ENCODE measurements at regions not wholly inside any gene's neighbourhood (a gene's known extent, or its start where the extent isn't known, plus 50 kb on each side); places are given as distances from the start of the nearest gene placed in this dataset.

DNA sequence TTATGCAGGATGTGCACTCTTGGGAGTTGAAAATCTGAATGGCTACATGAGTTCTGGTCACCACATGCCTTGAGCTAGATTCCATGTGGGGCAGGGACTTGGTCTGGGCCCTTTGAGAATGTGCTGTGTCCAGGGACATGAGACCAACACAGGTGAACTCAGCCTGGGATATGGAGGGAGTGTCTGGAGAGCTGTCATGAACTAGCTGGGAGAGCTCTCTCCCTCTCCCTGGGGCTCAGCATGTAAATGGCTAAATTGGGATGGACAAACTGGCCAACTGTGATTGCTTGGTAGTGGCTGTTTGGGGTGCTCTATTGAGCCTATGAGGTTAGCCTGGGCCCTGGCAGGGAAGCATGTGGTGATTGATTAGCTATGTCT, 105.1 kb upstream of the HS6ST1 start:
- H3K27ac ChIP-seq = no peak overlapping the region
- peaks cover 0 to 28% (median 0%) of the 10 kb centered on the region in 4 donors for H3K9me3 ChIP-seq
- no peaks in the 10 kb centered on the region for H3K4me1 ChIP-seq
- no peaks in the 10 kb centered on the region for H3K27me3 ChIP-seq
- H3K4me3 ChIP-seq = no peak overlapping the region
- no peak for DNase-seq (ENCODE audit: low spot score in 2 of 2)
- no peaks in the 10 kb centered on the region for H3K36me3 ChIP-seq
- TF ChIP-seq POLR2A (IDR thresholded peaks at IDR 0.05) (no peak), EP300 (IDR thresholded peaks at IDR 0.05) (no peak)
- TF ChIP-seq, protein P1, sequence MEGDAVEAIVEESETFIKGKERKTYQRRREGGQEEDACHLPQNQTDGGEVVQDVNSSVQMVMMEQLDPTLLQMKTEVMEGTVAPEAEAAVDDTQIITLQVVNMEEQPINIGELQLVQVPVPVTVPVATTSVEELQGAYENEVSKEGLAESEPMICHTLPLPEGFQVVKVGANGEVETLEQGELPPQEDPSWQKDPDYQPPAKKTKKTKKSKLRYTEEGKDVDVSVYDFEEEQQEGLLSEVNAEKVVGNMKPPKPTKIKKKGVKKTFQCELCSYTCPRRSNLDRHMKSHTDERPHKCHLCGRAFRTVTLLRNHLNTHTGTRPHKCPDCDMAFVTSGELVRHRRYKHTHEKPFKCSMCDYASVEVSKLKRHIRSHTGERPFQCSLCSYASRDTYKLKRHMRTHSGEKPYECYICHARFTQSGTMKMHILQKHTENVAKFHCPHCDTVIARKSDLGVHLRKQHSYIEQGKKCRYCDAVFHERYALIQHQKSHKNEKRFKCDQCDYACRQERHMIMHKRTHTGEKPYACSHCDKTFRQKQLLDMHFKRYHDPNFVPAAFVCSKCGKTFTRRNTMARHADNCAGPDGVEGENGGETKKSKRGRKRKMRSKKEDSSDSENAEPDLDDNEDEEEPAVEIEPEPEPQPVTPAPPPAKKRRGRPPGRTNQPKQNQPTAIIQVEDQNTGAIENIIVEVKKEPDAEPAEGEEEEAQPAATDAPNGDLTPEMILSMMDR (IDR thresholded peaks at IDR 0.05) = no peak

DNA sequence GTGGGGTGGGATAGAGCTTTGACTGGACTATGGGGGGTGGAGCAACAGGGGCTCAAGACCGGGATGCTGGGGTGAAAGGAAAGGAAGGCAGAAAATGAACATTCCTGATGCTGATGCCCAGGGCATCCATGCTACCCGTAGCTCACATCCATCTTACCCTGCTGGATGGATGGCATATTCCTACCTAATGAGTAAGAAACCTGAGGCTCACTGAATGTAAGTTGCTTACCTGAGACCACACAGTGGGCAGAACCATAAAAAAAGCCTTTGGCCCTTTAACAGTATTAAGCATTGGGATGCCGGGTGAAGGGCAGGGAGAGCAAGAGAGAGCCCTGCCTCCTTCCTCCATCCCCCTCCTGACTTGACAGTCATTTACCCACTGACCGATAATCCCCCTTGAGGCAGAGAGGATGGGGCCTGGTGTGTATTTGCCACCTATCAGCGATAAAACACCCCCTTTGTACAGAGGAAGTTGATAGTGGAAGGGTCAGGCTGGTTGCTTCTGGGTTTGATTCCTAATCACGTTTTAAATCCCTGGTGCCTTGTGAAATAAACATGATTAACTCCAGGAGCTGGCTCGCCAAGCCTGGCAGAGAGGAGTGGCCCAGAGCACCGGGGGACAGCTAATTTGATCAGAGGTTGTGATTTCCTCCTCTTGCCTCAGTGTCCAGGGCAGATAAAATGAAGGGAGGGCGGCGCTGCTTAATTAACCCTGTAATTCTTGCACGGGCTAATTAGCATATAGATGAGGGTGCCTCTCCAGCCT, 105.9 kb upstream of the HS6ST1 start:
- no peak for TF ChIP-seq EP300 (IDR thresholded peaks at IDR 0.05)
- TF ChIP-seq POLR2A (IDR thresholded peaks at IDR 0.05) = no peak
- TF ChIP-seq, protein P1 (IDR thresholded peaks at IDR 0.05) = no peak
- Histone ChIP-seq H3K27me3 (no peaks in the 10 kb centered on the region), H3K36me3 (no peaks in the 10 kb centered on the region), H3K9me3 (peaks cover 0 to 31% (median 2%) of the 10 kb centered on the region in 4 donors), H3K27ac (peak overlapping the region in 1 of 4 donors; percentile 54), H3K4me3 (no peak overlapping the region), H3K4me1 (no peaks in the 10 kb centered on the region)
- WGBS, 2 donors = 48 to 49% methylated on average over 11 of the region's 11 CpGs
- no peak for DNase-seq (ENCODE audit: low spot score in 2 of 2)

DNA sequence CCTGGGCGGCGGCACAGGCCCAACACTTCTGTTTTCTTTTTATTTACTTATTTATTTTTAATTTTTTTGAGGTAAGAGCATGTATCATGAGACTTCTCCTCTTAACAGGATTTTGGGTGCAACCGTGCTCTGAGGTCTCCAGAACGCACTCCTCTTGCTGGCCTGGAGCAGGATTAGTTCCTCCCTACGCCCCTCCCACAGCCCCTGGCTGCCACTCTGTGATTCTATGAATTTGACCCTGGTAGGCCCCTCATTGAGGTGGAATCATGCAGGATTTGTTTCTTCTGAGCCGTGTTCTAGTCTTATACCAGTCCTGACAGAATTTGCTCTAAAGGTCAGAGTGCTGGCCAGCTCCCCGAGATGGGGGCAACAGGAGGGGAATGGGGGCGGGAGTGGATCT, 106.5 kb upstream of the HS6ST1 start:
- Histone ChIP-seq H3K4me1 (no peaks in the 10 kb centered on the region), H3K27ac (peak overlapping the region in 1 of 4 donors; percentile 54), H3K27me3 (no peaks in the 10 kb centered on the region), H3K9me3 (peaks cover 0 to 31% (median 3%) of the 10 kb centered on the region in 4 donors), H3K36me3 (no peaks in the 10 kb centered on the region), H3K4me3 (no peak overlapping the region)
- 69 to 72% methylated on average over 8 of the region's 8 CpGs for WGBS, 2 donors
- TF ChIP-seq POLR2A (IDR thresholded peaks at IDR 0.05) (no peak), EP300 (IDR thresholded peaks at IDR 0.05) (no peak)
- TF ChIP-seq, protein P1 (IDR thresholded peaks at IDR 0.05) = no peak
- no peak for DNase-seq (ENCODE audit: low spot score in 2 of 2)

DNA sequence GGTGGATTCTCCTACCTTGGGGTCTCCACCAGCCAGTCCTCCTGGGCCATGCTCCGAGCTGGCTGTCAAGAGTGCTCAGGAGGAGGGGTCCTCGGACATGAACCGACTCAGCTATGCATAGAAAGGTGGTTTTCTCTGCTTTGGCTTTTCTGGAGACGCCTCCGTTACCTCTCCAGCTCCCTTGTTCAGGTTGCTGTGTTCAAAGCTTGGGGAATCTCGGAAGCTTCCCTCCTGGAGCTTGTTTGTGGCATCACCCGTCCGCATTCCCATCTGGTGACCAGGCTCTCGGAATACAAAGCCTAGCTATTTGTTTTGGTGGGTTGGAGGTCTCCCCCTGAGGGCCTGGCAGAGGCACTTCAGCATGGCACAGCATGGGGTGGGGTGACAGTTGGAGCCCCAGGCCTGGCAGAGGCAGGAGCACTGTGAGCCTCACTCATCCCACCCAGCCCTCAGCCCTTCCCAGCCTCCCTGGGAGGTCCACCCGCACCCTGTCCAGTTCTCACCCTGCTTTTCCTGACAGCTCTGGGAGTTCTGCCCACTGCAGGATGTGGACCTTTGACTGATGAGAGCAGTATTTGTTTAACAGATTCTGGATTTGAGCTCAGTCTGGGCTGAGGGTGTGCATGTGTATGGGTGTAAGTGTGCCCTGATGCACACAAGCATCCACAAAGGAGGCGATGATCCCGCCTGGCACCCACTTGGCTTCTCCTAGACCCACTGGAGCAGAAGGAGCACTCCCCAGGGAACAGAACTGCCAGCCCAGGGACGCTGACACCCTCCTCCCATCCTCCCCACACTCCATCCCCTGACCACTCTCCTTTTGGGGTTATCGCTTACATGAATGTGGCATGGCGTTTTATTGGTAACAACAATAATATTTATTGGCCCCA, 107.3 kb upstream of the HS6ST1 start:
- DNase-seq (ENCODE audit: low spot score in 2 of 2) = no peak
- Histone ChIP-seq H3K36me3 (no peaks in the 10 kb centered on the region), H3K4me3 (no peak overlapping the region), H3K27ac (peak overlapping the region in 2 of 4 donors; percentile 36 to 54), H3K4me1 (no peaks in the 10 kb centered on the region), H3K27me3 (no peaks in the 10 kb centered on the region), H3K9me3 (peaks cover 0 to 28% (median 3%) of the 10 kb centered on the region in 4 donors)
- WGBS, 2 donors = 84 to 86% methylated on average over 14 to 15 of the region's 15 CpGs
- TF ChIP-seq POLR2A (IDR thresholded peaks at IDR 0.05) (no peak), EP300 (IDR thresholded peaks at IDR 0.05) (no peak)
- TF ChIP-seq, protein P1 (IDR thresholded peaks at IDR 0.05) = no peak

DNA sequence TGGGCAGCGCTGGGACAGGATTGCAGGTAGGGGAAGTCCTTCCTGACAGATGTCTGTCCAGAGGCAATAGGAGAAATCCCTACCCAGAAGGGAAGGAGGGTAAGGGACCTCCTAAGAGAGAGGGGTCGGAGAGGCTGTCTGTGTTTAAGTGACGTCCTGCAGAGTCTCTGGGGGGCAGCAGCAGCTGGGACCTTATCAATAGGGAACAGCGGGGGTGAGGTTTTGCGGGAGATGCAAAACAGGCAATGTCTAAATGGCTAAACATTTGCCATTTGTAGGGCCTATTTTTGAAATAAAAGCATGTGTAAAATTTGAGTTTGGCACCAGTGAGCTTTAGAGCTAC, 108.7 kb upstream of the HS6ST1 start:
- DNase-seq (ENCODE audit: low spot score in 2 of 2) = no peak
- 73% methylated on average over 5 of the region's 5 CpGs for WGBS, 2 donors

More for the DNA sequence above, 108.7 kb upstream of the HS6ST1 start:
- no peaks in the 10 kb centered on the region for H3K36me3 ChIP-seq
- H3K9me3 ChIP-seq = peaks cover 0 to 26% (median 3%) of the 10 kb centered on the region in 4 donors
- TF ChIP-seq, protein P1 (IDR thresholded peaks at IDR 0.05) = no peak
- TF ChIP-seq POLR2A (IDR thresholded peaks at IDR 0.05) (no peak), EP300 (IDR thresholded peaks at IDR 0.05) (no peak)
- H3K4me1 ChIP-seq = no peaks in the 10 kb centered on the region
- no peak overlapping the region for H3K4me3 ChIP-seq
- H3K27ac ChIP-seq = no peak overlapping the region
- no peaks in the 10 kb centered on the region for H3K27me3 ChIP-seq
